ENCODE measurements at regions not wholly inside any gene's neighbourhood (a gene's known extent, or its start where the extent isn't known, plus 50 kb on each side); places are given as distances from the start of the nearest gene placed in this dataset.

DNA sequence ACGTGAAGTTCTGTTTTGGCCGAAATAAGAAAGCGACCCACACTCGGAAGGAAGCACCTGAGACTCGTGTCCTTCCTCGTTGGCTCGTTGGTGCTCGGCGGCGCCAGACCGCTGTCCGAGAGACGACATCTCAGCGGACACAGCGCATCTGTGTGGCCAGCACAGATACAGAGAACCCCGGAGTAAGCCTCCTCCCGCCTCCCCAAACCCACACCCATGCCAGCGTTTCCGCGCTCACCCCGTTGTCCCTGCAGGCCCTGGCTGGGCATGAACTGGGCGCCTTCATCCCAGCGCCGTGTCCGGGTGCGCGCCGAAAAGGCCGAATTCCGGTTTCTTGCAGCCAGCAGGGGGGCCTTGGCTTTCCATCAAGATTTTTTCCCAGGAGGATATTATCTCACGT lies 127.6 kb downstream of the SOX1 start:
- no peak for DNase-seq

DNA sequence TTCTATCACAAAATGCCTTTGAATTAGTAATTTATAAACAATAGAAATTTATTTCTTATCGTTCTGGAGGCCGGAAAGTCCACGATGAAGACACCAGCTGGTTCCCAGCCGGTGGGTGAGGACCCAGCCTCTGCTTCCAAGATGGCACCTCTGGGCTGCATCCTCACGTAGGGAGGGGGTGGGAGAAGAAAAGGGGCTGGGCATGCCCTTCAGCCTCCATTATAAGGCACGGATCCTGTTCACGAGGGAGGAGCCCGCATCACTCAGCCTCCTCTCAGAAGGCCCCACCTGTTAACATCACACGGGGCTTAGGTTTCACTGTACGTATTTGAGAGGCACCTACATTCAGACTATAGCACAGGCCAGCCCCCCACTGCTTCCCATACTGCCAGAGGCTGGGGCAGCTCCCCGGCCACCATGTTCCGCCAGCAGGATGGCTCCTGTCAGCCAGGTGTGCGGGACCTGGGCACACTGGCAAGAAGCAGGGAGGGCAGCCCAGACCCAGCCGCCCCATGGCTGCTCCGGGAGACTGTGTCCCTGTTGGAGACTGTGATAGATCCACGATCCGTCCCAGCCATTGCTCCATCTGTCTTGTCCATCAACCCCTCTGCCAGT lies 131.6 kb downstream of the SOX1 start:
- DNase-seq = no peak

DNA sequence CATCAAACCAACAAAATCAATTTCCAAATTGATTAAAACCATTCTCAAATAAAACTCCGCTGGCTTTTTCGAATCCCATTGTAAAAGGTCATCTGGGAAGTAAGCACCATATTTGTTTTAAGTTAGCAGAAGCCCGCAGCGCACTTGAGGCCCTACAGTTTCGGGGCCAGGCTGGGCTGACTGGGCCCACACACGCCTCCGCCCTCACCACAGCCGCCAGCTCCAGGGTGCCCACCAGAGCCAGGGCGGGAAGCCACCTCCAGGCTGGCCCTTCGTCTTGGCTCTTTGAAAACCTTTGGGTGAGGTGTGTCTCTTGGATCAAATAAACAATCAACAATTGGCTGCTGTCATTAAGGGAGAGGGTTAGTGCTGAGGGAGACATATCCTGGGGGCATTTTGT lies 133.3 kb downstream of the SOX1 start:
- no peak for DNase-seq

DNA sequence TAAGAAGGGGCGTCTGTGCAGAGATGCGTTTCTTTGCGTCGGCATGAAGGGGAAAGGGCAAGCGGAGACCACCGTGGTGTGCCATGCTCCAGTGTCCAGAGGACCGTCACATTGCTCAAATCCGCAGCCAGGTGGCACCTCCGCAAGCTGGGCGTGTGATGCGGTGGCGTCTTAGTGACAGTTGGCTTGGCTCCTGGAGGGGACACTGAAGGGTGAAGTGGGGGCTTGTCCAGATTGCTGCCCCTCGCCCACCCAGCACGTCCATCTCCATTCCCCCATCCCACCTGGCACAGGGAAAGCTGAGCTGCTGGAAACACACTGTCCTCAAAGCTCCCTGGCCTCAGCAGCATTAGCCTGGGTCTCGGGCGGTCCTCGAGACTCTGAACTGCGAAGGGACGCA lies 135.3 kb downstream of the SOX1 start:
- no peak for DNase-seq

DNA sequence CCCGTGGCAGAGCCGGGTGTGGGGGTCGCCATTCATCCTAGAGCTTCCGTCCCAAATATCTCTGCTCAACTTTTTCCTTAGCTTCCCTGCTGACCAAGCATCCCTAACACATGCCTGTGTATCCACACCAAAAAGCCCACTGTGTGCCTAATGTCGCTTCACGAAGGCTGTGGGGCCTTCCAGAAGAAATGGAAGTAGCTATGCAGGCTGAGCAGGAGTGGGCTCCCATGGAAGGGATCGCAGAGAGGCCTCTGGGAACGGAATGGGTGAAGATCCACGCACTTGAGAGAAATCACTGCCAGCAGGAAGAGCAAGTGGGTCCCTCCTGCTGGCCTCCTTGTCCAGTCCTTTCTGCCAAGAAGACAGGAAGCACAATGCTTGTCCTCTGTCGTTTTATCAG lies 136.0 kb downstream of the SOX1 start:
- DNase-seq = no peak

DNA sequence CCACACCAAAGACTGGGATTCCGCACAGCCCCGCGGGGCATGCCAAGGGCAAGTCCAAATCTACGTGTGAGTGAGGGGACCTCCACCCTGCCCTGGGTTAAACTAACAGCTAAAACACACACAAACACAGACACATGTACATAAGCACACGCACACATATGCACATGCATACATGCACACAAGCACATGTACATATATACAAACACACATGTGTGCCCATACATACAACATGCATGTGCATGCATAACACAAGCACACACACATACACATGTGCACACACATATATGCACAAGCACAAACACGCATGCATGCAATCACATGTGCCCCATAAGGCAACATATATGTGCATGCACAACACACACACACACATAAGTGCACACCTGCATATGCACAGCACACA lies 136.7 kb downstream of the SOX1 start:
- no peak for DNase-seq

DNA sequence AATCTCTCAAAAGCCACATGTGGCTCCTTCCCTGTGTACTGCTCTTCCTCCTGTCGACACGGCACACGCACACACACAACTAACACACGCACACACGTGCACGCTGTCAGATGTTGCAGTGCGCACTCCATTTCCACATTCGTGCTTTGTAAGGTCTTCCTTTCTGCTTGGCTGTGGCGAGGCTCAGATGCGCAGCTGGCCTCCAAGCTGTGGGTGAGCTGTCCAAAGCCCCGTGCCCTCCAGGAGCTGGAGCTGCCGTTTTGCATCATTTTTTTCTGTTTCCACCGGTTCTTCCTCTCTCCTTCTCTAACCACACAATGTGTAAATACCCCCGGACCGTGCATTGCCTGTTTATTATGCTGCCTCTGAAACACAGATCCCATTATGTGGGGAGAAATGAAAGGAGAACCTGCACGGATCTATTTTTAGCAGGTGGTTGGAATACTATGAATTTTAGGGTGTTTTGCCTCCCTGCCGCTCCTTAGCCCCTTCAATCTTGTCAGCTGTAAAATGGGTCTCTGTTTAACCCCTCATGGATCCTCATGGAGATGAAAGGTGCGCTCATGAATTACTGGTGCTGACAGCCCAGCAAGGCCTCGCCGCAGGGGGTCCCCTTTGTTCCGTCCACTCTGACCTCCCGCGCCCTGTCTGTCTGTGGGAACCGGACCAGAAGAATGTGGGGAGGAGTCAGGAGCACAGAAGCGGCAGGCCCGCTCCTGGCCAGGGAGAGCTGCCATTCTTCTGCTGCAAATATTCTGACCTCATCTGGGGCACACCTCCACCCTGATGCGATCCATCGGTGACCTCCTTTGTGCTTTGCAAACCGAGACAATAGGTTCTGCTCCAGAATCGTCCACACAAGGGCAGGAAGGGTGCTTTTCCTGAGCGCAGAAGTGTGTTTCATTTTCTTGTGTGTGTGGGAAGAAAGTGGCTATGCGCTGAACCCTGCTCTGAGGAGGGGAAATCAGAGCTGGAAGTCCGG lies 137.7 kb downstream of the SOX1 start:
- DNase-seq = no peak

DNA sequence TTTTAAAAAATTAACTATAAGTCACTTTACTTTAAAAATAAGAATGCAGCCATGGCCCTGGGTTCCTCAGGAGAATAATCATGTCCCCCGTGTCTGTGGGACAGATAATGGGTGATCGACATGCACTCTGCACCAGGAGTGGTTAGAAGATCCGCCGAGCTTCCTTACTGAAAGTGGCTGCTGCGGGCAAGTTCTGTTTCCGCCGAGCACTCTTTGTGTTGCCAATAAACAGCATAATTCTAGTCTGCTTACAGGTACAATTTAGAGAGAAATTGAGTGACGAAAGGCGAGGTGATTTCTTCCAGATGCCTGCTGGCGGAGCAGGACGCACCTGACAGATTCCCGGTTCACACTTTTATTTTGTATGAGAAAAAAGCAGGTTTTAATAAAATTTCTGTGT lies 139.0 kb downstream of the SOX1 start:
- DNase-seq = no peak

DNA sequence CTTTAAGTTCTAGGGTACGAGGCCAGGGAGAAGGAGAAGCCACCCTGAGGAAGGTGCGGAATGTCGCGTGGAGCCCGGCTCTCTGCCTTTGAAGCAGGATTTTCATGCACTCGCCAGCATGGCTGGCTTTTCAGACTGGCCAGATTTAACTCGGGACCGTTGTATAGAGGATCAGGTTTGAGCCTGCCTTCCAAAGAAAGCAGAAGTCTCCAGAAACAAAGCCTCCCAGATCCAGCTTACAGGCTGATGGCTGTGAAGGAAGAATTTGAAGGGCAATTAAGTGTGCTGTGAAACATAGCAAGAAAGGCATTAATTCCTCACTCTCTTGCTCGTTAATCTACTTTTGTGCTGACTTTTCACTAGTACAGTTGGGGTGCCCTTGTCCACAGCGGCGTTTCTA lies 140.2 kb downstream of the SOX1 start:
- DNase-seq = no peak

DNA sequence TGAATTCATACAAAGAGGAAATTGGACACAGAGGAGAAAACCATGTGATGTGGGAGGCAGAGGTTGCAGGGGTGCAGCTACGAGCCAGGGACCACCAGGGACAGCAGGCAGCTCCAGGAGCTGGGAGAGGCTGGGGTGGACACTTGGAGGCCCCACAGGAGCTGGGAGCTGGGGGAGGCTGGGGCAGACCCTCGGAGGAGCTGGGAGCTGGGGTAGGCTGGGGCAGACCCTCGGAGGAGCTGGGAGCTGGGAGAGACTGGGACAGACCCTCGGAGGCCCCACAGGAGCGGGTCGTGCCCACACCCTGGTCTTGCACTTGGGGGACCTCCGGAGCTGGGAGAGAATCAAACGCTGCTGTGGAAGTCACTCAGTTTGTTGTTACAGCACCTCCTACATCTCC lies 141.7 kb downstream of the SOX1 start:
- no peak for DNase-seq

DNA sequence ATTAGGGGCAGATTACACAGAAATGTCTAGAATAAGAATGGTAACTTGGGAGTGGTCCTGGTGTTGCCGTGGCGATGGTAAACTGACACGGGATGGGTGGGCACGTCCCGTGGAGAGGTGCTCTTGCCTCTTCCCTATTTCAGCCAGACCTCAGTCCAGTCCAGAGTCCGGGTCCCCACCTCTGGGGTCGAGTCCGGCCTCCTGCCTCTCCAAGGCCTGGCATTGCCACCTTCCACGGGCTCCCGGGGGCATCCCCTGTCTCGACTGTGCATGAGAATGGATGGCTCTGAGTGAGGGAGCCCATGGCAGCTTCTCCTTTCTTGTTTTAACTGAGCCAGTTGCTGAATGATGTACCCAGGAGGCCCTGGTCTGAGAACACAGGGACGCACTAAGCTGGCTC lies 142.3 kb downstream of the SOX1 start:
- DNase-seq = no peak

DNA sequence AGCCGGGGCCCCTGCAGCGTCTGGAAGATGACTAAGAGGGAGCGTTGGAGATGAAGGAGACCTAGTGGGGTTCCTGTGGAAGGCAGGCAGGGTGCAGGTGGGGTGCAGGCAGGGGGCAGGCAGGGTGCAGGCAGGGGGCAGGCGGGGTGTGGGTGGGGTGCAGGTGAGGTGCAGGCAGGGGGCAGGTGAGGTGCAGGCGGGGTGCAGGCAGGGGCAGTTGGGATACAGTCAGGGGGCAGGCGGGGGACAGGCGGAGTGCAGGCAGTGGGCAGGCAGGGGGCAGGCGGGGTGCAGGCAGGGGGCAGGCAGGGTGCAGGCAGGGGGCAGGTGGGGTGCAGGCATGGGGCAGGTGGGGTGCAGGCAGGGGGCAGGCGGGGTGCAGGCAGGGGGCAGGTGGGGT lies 142.8 kb downstream of the SOX1 start:
- no peak for DNase-seq

DNA sequence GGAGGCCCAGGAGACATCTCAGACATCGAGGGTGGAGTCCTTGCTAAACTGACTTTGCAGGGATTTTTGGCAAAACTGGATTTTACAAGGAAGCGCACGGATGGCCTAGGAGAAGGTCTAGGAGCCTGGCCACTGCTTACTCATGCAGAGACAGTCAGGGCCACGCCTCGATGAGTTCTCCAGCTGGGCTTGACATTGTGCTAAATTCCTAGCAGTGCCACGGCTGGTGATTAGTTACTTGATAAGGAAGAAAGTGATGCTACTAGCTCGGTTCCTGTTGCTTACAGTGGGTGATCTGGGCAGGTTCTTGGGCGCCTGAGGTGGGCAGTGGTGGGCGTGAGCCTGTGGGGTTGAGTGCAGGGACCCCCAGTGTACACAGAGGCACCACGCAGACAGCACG lies 143.4 kb downstream of the SOX1 start:
- no peak for DNase-seq

DNA sequence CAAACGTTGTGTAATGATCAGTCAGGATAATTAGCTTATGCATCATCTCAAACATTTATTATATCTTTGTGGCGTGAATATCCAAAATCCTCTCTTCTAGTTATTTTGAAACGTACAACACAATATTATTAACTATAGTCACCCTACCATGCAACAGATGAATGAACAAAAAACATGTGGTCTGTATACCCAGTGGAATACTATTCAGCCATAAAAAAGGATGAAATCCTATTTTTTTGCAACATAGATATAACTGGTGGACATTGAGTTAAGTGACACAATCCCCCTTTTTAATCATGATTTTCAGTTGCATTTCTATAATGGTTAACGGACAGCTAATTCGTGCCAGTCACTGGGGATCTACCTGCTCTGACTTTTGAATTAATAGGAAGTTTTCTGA lies 145.6 kb downstream of the SOX1 start:
- no peak for DNase-seq

DNA sequence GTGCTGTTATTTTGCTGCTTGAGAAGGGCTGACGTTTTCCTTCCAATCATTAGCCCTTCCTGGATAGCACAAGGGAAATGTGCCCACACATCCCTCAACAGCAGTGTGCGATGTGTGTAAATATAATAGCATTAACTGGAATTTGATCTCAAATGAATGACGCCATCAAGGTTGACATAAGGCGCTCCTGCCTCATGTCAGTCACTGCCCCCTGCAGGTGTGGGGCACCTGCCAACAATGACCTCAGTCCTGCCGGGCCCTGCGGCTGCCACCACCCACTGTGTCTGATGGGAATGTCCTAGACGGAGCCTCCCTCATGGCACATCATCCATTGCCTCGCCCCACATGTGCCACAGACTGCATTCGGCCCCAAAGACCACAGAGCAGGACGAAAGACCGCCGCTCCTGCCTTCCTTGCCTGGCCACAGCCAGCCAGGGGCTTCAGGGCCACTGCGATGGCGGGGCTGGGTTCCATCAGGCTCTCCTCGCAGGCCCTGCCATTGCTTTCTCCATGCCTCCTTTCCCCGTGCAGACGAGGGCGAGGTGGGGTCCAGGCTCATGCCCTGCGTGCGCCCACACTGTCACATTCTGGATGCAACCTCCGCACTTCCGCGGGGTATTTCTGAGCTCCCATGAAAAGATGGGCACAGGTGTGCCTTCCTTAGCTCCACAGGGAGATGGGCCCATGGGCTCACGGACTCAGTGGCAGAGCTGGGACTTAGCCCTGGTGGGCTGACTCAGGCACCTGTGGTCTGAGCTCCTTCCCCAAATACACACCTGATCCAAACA lies 146.7 kb downstream of the SOX1 start:
- no peak for DNase-seq

DNA sequence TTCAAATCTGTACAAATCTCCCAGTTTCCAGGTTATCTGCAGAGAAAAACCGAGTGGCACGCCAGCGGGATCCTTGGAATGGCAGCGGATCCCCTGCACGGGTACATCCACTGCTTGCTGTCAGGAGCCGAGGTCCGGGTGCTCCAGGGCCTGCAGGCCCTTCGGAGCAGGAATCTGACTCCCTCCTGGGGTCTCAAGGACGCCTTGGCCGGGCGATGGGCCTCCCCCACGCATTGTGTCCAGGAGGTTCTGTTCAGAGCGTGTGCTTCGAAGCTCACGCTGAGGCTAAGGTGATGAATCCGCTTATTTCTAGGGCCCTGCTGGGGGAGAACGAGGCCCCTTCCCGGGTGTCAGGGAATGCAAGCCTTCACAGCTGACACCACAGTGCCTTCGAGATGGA lies 148.9 kb downstream of the SOX1 start:
- no peak for DNase-seq

DNA sequence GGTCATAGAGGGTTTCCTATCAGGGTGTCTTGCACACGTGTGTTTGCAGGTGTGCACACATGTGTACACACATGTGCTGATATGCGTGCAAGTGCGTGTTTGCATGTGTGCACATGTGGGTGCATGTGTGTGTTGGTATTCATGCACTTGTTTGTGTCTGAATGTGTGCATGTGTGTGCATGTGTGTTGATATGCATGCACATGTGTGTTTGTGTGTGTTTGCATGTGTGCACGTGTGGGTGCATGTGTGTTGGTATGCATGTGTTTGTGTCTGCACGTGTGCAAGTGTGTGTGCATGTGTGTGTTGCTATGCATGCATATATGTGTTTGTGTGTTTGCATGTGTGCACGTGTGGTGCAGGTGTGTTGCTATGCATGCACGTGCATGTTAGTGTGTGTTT lies 150.5 kb downstream of the SOX1 start:
- no peak for DNase-seq

DNA sequence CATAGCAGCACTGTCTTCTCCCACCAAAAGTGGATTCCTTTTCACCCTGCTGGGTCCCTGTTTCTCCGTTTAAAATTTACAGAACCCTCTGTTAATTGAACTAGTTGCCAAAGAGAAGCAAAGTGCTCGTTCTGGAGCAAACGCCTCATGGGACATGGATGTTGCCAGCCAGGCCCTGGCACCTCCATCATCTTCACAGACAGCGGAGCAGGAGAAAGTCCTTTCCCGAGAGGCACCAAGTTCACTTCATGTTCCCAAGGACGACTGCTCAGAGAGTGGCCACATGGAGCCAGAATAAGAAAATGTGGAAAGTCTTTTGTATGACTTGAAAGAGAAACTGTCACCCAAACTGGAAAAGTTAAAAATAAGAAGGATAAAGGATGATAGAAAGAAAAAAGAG lies 151.5 kb downstream of the SOX1 start:
- DNase-seq = no peak

DNA sequence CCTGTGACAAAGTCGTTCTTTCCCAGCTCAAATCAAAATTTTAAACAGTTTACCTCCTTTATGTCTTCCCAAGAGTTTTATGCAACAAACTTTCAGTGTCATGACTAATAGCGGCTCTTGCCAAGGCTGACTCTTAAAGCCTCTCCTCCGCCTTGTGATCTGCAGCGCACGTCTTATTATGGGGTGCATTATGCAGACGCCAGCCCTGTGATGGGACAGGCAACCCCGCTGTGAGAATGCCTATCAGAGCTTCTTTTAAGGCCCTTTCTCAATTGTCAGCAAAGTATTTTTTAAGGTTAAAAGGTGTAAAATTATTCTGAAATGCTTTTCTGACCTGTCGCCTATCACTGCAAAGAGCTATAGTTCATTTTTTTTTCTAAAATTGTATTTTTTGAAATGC lies 152.8 kb downstream of the SOX1 start:
- no peak for DNase-seq

DNA sequence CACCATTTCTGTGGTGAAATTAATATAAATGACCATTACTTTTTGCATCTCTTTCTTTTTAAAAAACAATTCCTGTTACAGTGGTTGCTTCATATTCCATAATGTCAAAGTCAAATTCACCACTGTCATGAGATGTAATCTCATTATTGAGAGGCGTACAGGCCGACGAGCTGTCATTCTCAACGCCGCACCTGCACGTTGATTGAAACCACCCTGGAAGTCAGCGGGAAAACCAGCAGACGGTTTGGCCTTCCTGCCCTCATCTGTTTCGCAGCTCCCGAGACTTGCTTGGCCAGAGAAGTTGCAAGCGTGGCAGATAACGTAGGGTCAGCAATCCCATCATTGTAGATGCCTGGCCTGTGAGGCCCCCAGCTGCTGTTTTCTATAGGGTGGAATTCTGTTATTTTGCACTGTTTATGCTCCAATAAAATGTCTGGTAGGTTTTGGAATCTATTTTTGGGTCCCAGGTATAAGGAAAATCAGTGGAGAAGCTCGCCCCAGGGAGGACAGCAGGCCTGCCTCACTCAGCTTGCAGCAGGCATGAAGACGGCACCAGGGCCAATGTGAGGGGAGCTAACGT lies 153.4 kb downstream of the SOX1 start:
- DNase-seq = no peak

DNA sequence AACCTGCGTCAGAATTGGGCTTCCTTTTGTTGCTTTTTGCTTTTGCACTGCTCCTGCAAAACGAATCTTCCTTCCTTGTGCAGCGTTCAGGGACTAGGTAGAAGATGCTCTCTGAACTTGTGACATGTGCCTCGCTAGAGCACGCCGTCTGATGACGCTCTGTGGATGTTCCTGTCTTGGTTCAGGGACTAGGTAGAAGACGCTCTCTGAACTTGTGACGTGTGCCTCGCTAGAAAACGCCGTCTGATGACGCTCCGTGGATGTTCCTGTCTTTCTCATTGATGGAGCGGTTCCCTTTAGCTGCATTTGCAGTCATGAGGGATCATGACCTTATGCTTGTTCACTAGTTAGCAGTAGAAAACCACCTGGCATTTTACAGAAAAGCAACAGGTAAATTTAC lies 154.0 kb downstream of the SOX1 start:
- DNase-seq = no peak

DNA sequence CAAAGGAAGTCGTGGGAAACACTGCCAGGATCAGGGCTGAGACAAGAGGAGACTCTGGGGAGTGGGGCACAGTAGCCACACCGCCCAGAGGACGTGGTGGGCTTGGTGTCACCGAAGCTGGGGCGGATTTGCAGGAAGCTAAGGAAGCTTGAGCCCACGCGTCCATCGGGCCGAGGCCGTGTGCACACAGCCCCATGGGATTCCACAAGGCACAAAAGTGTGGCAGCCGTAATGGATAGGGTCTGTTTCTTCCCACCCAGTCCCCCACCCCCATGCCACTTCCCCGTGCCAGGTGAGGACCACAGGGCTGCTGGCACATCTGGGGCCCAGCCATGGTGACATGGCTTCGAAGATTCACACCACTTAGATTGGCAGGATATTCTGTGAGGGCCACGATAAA lies 153.2 kb upstream of the SPACA7 start:
- DNase-seq = no peak

DNA sequence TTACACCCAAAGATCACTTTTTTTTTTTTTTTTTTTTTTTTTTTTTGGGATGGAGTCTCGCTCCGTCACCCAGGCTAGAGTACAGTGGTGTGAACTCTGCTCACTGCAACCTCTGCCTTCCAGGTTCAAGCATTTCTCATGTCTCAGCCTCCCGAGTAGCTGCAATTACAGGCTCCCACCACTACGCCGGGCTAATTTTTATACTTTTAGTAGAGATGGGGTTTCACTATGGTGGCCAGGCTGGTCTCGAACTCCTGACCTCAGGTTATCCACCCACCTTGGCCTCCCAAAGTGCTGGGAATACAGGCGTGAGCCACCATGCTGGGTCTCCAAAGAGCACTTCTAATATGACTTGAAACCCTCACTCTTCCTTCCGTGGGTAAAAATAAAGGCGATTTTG lies 152.2 kb upstream of the SPACA7 start:
- peak in 1 of 6 experiments; percentile 2 for DNase-seq
